Skeletal muscle satellite cell (primary cell): ENCODE measurements at regions not wholly inside any gene's neighbourhood (a gene's known extent, or its start where the extent isn't known, plus 50 kb on each side); places are given as distances from the start of the nearest gene placed in this dataset.
"Not testable (repeated sequence)": the region's sequence is repeated elsewhere in the genome, so short reads cannot be mapped to it uniquely, and the experiment has no call there.

Source experiments
- H3K27me3 ChIP-seq: 2 replicates; pipeline ENCODE4 v1.7.0; 2013; ENCODE audit warnings: low read length; ENCODE audit not compliant: control insufficient read depth, insufficient read depth
- H3K36me3 ChIP-seq: 2 replicates; pipeline ENCODE4 v1.7.0; 2013; ENCODE audit warnings: mild to moderate bottlenecking, control low read depth, low read length; ENCODE audit not compliant: insufficient read depth
- H3K4me1 ChIP-seq: 2 replicates; pipeline ENCODE4 v1.7.0; 2013; ENCODE audit warnings: low read length; ENCODE audit not compliant: control insufficient read depth, insufficient read depth
- H3K4me2 ChIP-seq: 2 replicates; pipeline ENCODE4 v1.7.0; 2013; ENCODE audit warnings: mild to moderate bottlenecking, low read length
- H3K4me3 ChIP-seq: 2 replicates; pipeline ENCODE4 v1.7.0; 2013; ENCODE audit warnings: low read length
- H3K9ac ChIP-seq: 2 replicates; pipeline ENCODE4 v1.7.0; 2013; ENCODE audit warnings: mild to moderate bottlenecking, low read depth, low read length, moderate library complexity
- H3K9me3 ChIP-seq: replicated peaks from 2 replicates; pipeline ENCODE4 v1.7.0; 2013; ENCODE audit warnings: mild to moderate bottlenecking, control low read depth, low read length

- H3K9me3 ChIP-seq, result no peaks in the 10 kb centered on the region
- H3K9ac ChIP-seq, result no peak overlapping the region
- H3K4me3 ChIP-seq, result no peak overlapping the region
These were observed 102.3 kb upstream of the LARP1 start for GRCh38 chr5:154652746-154653417.

GRCh38 chr5:154651795-154652194, 103.4 kb upstream of the LARP1 start:
- H3K4me2 ChIP-seq, H3K36me3 ChIP-seq, H3K9ac ChIP-seq, H3K4me3 ChIP-seq, H3K9me3 ChIP-seq, H3K27me3 ChIP-seq: not testable (repeated sequence)
- peaks cover 16% of the 10 kb centered on the region for H3K4me1 ChIP-seq

More at GRCh38 chr5:154652746-154653417, 102.3 kb upstream of the LARP1 start:
- Histone ChIP-seq H3K4me1 (peaks cover 10% of the 10 kb centered on the region), H3K36me3 (no peaks in the 10 kb centered on the region), H3K4me2 (no peak overlapping the region), H3K27me3 (no peaks in the 10 kb centered on the region)

- no peak overlapping the region for H3K9ac ChIP-seq
- no peak overlapping the region for H3K4me2 ChIP-seq
- H3K4me3 ChIP-seq, result no peak overlapping the region
- H3K4me1 ChIP-seq, result peaks cover 6% of the 10 kb centered on the region
- H3K36me3 ChIP-seq, result no peaks in the 10 kb centered on the region
- H3K27me3 ChIP-seq, result peaks cover 10% of the 10 kb centered on the region
- no peaks in the 10 kb centered on the region for H3K9me3 ChIP-seq
These were observed 106.5 kb upstream of the LARP1 start for GRCh38 chr5:154648706-154649105.

GRCh38 chr5:154648229-154648628, 106.9 kb upstream of the LARP1 start:
- Histone ChIP-seq H3K4me3 (no peak overlapping the region), H3K9me3 (no peaks in the 10 kb centered on the region), H3K27me3 (peaks cover 10% of the 10 kb centered on the region), H3K4me1 (peaks cover 6% of the 10 kb centered on the region), H3K9ac (no peak overlapping the region), H3K36me3 (no peaks in the 10 kb centered on the region), H3K4me2 (no peak overlapping the region)

- Histone ChIP-seq H3K27me3 (peaks cover 10% of the 10 kb centered on the region), H3K4me3 (peak overlapping the region; percentile 54), H3K4me1 (peaks cover 6% of the 10 kb centered on the region), H3K9me3 (no peaks in the 10 kb centered on the region), H3K36me3 (no peaks in the 10 kb centered on the region), H3K9ac (no peak overlapping the region), H3K4me2 (peak overlapping the region; percentile 72)
These were observed 107.4 kb upstream of the LARP1 start for GRCh38 chr5:154647761-154648145.

GRCh38 chr5:154647114-154647760, 107.9 kb upstream of the LARP1 start:
- peaks cover 10% of the 10 kb centered on the region for H3K27me3 ChIP-seq
- peak overlapping the region; percentile 54 for H3K4me3 ChIP-seq
- no peaks in the 10 kb centered on the region for H3K36me3 ChIP-seq
- H3K4me1 ChIP-seq, result peaks cover 6% of the 10 kb centered on the region
- H3K9ac ChIP-seq, result no peak overlapping the region
- peak overlapping the region; percentile 72 for H3K4me2 ChIP-seq
- no peaks in the 10 kb centered on the region for H3K9me3 ChIP-seq

GRCh38 chr5:154646745-154647113, 108.4 kb upstream of the LARP1 start:
- Histone ChIP-seq H3K9ac (no peak overlapping the region), H3K9me3 (no peaks in the 10 kb centered on the region), H3K4me2 (peak overlapping the region; percentile 72), H3K4me3 (peak overlapping the region; percentile 54), H3K27me3 (peaks cover 10% of the 10 kb centered on the region), H3K36me3 (no peaks in the 10 kb centered on the region), H3K4me1 (peaks cover 6% of the 10 kb centered on the region)

- Histone ChIP-seq H3K9me3 (no peaks in the 10 kb centered on the region), H3K36me3 (no peaks in the 10 kb centered on the region), H3K4me3 (no peak overlapping the region), H3K4me2 (no peak overlapping the region), H3K9ac (no peak overlapping the region), H3K4me1 (peaks cover 6% of the 10 kb centered on the region), H3K27me3 (peaks cover 10% of the 10 kb centered on the region)
These were observed 110.3 kb upstream of the LARP1 start for GRCh38 chr5:154644745-154645411.

GRCh38 chr5:154642499-154643245, 112.5 kb upstream of the LARP1 start:
- Histone ChIP-seq H3K4me3 (no peak overlapping the region), H3K4me2 (no peak overlapping the region), H3K27me3 (peaks cover 10% of the 10 kb centered on the region), H3K4me1 (peaks cover 6% of the 10 kb centered on the region), H3K9me3 (no peaks in the 10 kb centered on the region), H3K9ac (no peak overlapping the region), H3K36me3 (no peaks in the 10 kb centered on the region)

- not testable (repeated sequence) for H3K9me3 ChIP-seq, H3K27me3 ChIP-seq, H3K9ac ChIP-seq, H3K4me2 ChIP-seq, H3K36me3 ChIP-seq, H3K4me3 ChIP-seq, H3K4me1 ChIP-seq
These were observed 114.9 kb upstream of the LARP1 start for GRCh38 chr5:154640213-154640831.

- H3K4me2 ChIP-seq, H3K9ac ChIP-seq, H3K9me3 ChIP-seq, H3K4me1 ChIP-seq, H3K4me3 ChIP-seq, H3K27me3 ChIP-seq, H3K36me3 ChIP-seq: not testable (repeated sequence)
These were observed 118.4 kb upstream of the LARP1 start for GRCh38 chr5:154636786-154637185.
